GM12878 (cell line): ENCODE measurements at regions not wholly inside any gene's neighbourhood (a gene's known extent, or its start where the extent isn't known, plus 50 kb on each side); places are given as distances from the start of the nearest gene placed in this dataset.

Source experiments
- ATAC-seq: fragments of 200-7000 bp; cut with Tn5 transposase; 3 replicates; pipeline ENCODE4 v1.9.1; 2020; ENCODE audit warnings: mild to moderate bottlenecking, moderate library complexity
- BruUV-seq: library from RNA; stranded (reverse); fragments of 400-500 nt; replicated peaks from 2 replicates; lab custom pipeline; 2021; lab: Mats Ljungman, UMichigan
- CTCF ChIA-PET: fragments of 300-600 bp; sonication (Branson Sonifier 250); formaldehyde crosslinking; extraction: SDS; loops from one replicate; lab custom pipeline; 2021; ENCODE audit warnings: inconsistent platforms; lab: Yijun Ruan, JAX
- POLR2A ChIA-PET: fragments of 350-600 bp; formaldehyde crosslinking; extraction: SDS; loops from one replicate; lab custom pipeline; 2021; ENCODE audit warnings: inconsistent platforms; lab: Charles Lee
- RAD21 ChIA-PET: fragments of 300-600 bp; sonication (Branson Sonifier 250); formaldehyde crosslinking; loops from one replicate; lab custom pipeline; 2023; ENCODE audit warnings: antibody characterized with exemption; ENCODE audit not compliant: unreplicated experiment; lab: Charles Lee
- SMC1A ChIA-PET: fragments of 300-600 bp; sonication (Branson Sonifier 250); formaldehyde crosslinking; loops from one replicate; lab custom pipeline; 2023; ENCODE audit not compliant: unreplicated experiment, uncharacterized antibody; lab: Charles Lee
- DNase-seq: peaks from one replicate; pipeline ENCODE4 v3.0.0-alpha.2; 2011; ENCODE audit warnings: low read depth, low spot score
- FAIRE-seq: peaks from 3 replicates; lab custom pipeline; 2011; peaks lifted over from hg19 to GRCh38; lab: Jason Lieb, UNC
- H2AFZ ChIP-seq: 2 replicates; pipeline ENCODE4 v1.6.0; 2011; ENCODE audit warnings: low read depth, low read length, control low read depth; ENCODE audit not compliant: control insufficient read depth
- H3K27ac ChIP-seq: 2 replicates; pipeline ENCODE4 v1.5.1; 2011; ENCODE audit warnings: control low read depth; ENCODE audit not compliant: control insufficient read depth, insufficient read depth
- H3K27me3 ChIP-seq, 2 experiments: replicated peaks in 1 of 2; 2 replicates each; pipeline versions ENCODE4 v1.6.0 to v1.6.1; 2011; ENCODE audit warnings: low read length in 1 of 2; ENCODE audit not compliant: control insufficient read depth in 2 of 2, insufficient read depth in 2 of 2
- H3K36me3 ChIP-seq, 2 experiments: 2 replicates each; pipeline ENCODE4 v1.5.1; 2011; ENCODE audit warnings: low read length in 1 of 2; ENCODE audit not compliant: control insufficient read depth in 2 of 2, insufficient read depth in 2 of 2
- H3K4me1 ChIP-seq: 2 replicates; pipeline ENCODE4 v1.6.1; 2011; ENCODE audit warnings: mild to moderate bottlenecking, low read length, moderate library complexity, mixed read lengths; ENCODE audit not compliant: control insufficient read depth, insufficient read depth
- H3K4me2 ChIP-seq: 2 replicates; pipeline ENCODE4 v1.6.0; 2011; ENCODE audit warnings: control low read depth; ENCODE audit not compliant: control insufficient read depth, insufficient read depth
- H3K4me3 ChIP-seq: fragments of 200-600 bp; sonication (generic); 2 replicates; pipeline ENCODE4 v1.5.1; 2016
- H3K79me2 ChIP-seq: 2 replicates; pipeline ENCODE4 v1.6.0; 2011; ENCODE audit warnings: low read length; ENCODE audit not compliant: control insufficient read depth, insufficient read depth
- H3K9ac ChIP-seq: 2 replicates; pipeline ENCODE4 v1.8.0; 2011; ENCODE audit warnings: low read length, control low read depth, mixed read lengths; ENCODE audit not compliant: control insufficient read depth, insufficient read depth
- H3K9me3 ChIP-seq: replicated peaks from 3 replicates; pipeline ENCODE4 v1.5.1; 2011; ENCODE audit warnings: mild to moderate bottlenecking, low read length; ENCODE audit not compliant: control insufficient read depth, insufficient read depth
- H4K20me1 ChIP-seq: 2 replicates; pipeline ENCODE4 v1.6.0; 2011; ENCODE audit not compliant: control insufficient read depth, insufficient read depth
- BMI1 ChIP-seq: fragments of 450-650 bp; IDR thresholded peaks from 2 replicates; pipeline ENCODE4 v1.6.1; 2016; ENCODE audit warnings: mild to moderate bottlenecking, moderate library complexity, borderline replicate concordance
- CBX3 ChIP-seq: fragments of 200-600 bp; sonication (generic); IDR thresholded peaks from 2 replicates; pipeline ENCODE4 v1.6.1; 2016; ENCODE audit warnings: low read depth, borderline replicate concordance
- WGBS: methylation state at CpG from one replicate; pipeline ENCODE4 v1.1.6; 2016; ENCODE audit warnings: low lambda C conversion rate; ENCODE audit not compliant: insufficient replicate concordance, insufficient coverage; ENCODE audit errors: missing lambda C conversion rate; 5-methylcytosine and 5-hydroxymethylcytosine counted together
- in situ Hi-C: fragments of 300-500 bp; cut with MboI; formaldehyde crosslinking; loops from 9 replicates; pipeline ENCODE4 v1.14.3; 2018; ENCODE audit warnings: mixed read lengths
- intact Hi-C: fragments of 100-400 bp; cut with micrococcal nuclease; formaldehyde crosslinking; loops from one replicate; pipeline ENCODE4 v1.14.2; 2022; ENCODE audit not compliant: unreplicated experiment
- TF ChIP-seq, protein P1 (sequence below): IDR thresholded peaks from 2 replicates; pipeline ENCODE4 v1.6.1; 2012; ENCODE audit warnings: improper control_type of control experiment, low read depth, low read length; ENCODE audit not compliant: insufficient replicate concordance
- TF ChIP-seq, protein P2 (sequence below): IDR thresholded peaks from 2 replicates; pipeline ENCODE4 v1.6.1; 2012; ENCODE audit warnings: mild to moderate bottlenecking, low read depth, low read length
- TF ChIP-seq, protein P3 (sequence below), 3 experiments: IDR thresholded peaks in 2 of 3; conservative IDR thresholded peaks in 1 of 3; 2 replicates each; pipeline ENCODE4 v1.5.1; 2011; ENCODE audit warnings: low read depth in 3 of 3, low read length in 3 of 3, mild to moderate bottlenecking in 3 of 3, control low read depth in 2 of 3, moderate library complexity in 2 of 3, inconsistent platforms in 1 of 3, mixed read lengths in 1 of 3; ENCODE audit not compliant: control insufficient read depth in 2 of 3, insufficient read depth in 1 of 3; ENCODE audit errors: extremely low read depth in 1 of 3
- TF ChIP-seq, protein P4 (sequence below): IDR thresholded peaks from 2 replicates; pipeline ENCODE4 v1.6.1; 2012; ENCODE audit warnings: low read depth, low read length, improper control_type of control experiment
- TF ChIP-seq, protein P5 (sequence below): IDR thresholded peaks from 2 replicates; pipeline ENCODE4 v1.6.1; 2012; ENCODE audit warnings: low read depth, low read length, improper control_type of control experiment

DNA sequence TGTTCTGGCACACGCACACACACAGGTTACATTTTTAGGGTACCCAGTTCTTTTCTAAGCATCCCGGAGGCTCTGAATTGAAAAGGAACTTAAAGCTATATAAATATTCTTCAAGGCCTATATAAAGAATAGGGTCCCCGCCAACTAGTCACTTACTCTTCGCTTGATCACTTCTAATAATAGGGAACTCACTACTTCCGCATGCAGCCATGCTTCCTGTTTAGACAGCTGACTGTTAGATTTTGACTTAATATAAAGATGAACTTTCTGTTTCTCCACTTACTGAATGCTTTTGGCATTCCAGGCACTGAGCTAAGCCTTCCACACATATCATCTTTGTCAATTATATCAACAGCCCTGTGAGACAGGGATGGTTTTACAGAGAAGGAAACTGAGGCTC, 259.6 kb downstream of the TSHZ3 start (continued):
- TF ChIP-seq, protein P1, sequence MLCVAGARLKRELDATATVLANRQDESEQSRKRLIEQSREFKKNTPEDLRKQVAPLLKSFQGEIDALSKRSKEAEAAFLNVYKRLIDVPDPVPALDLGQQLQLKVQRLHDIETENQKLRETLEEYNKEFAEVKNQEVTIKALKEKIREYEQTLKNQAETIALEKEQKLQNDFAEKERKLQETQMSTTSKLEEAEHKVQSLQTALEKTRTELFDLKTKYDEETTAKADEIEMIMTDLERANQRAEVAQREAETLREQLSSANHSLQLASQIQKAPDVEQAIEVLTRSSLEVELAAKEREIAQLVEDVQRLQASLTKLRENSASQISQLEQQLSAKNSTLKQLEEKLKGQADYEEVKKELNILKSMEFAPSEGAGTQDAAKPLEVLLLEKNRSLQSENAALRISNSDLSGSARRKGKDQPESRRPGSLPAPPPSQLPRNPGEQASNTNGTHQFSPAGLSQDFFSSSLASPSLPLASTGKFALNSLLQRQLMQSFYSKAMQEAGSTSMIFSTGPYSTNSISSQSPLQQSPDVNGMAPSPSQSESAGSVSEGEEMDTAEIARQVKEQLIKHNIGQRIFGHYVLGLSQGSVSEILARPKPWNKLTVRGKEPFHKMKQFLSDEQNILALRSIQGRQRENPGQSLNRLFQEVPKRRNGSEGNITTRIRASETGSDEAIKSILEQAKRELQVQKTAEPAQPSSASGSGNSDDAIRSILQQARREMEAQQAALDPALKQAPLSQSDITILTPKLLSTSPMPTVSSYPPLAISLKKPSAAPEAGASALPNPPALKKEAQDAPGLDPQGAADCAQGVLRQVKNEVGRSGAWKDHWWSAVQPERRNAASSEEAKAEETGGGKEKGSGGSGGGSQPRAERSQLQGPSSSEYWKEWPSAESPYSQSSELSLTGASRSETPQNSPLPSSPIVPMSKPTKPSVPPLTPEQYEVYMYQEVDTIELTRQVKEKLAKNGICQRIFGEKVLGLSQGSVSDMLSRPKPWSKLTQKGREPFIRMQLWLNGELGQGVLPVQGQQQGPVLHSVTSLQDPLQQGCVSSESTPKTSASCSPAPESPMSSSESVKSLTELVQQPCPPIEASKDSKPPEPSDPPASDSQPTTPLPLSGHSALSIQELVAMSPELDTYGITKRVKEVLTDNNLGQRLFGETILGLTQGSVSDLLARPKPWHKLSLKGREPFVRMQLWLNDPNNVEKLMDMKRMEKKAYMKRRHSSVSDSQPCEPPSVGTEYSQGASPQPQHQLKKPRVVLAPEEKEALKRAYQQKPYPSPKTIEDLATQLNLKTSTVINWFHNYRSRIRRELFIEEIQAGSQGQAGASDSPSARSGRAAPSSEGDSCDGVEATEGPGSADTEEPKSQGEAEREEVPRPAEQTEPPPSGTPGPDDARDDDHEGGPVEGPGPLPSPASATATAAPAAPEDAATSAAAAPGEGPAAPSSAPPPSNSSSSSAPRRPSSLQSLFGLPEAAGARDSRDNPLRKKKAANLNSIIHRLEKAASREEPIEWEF: no peak
- TF ChIP-seq, protein P2, sequence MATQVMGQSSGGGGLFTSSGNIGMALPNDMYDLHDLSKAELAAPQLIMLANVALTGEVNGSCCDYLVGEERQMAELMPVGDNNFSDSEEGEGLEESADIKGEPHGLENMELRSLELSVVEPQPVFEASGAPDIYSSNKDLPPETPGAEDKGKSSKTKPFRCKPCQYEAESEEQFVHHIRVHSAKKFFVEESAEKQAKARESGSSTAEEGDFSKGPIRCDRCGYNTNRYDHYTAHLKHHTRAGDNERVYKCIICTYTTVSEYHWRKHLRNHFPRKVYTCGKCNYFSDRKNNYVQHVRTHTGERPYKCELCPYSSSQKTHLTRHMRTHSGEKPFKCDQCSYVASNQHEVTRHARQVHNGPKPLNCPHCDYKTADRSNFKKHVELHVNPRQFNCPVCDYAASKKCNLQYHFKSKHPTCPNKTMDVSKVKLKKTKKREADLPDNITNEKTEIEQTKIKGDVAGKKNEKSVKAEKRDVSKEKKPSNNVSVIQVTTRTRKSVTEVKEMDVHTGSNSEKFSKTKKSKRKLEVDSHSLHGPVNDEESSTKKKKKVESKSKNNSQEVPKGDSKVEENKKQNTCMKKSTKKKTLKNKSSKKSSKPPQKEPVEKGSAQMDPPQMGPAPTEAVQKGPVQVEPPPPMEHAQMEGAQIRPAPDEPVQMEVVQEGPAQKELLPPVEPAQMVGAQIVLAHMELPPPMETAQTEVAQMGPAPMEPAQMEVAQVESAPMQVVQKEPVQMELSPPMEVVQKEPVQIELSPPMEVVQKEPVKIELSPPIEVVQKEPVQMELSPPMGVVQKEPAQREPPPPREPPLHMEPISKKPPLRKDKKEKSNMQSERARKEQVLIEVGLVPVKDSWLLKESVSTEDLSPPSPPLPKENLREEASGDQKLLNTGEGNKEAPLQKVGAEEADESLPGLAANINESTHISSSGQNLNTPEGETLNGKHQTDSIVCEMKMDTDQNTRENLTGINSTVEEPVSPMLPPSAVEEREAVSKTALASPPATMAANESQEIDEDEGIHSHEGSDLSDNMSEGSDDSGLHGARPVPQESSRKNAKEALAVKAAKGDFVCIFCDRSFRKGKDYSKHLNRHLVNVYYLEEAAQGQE: no peak
- no peak for TF ChIP-seq CBX3
- TF ChIP-seq, all 136 proteins: peak for 0

DNA sequence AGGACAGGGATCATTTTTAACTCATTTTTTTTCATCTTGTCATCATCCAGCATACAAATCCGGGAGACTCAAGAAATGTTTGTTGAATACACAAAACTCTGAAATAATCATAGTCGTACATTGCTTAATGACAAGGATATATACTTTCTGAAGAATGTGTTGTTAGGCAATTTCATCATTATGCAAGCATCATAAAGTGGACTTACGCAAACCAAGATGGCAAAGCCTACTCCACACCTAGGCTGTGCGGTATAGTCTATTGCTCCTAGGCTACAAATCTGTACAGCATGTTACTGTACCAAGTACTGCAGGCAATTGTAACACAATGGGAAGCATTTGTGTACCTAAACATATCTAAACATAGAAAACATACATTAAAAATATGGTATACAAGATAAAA, 264.1 kb downstream of the TSHZ3 start:
- intact Hi-C loops (no loop called here), in situ Hi-C loops (no loop called here)
- RAD21 ChIA-PET: no interaction called here
- DNase-seq (no peak), ATAC-seq (no peak), FAIRE-seq (no peak)
- Histone ChIP-seq H2AFZ (no peak overlapping the region), H3K79me2 (no peaks in the 10 kb centered on the region), H3K9ac (no peak overlapping the region), H3K4me1 (no peaks in the 10 kb centered on the region), H3K27ac (no peak overlapping the region), H3K4me2 (no peak overlapping the region), H4K20me1 (no peaks in the 10 kb centered on the region), H3K4me3 (no peak overlapping the region), H3K27me3 (no peaks in the 10 kb centered on the region), H3K9me3 (no peaks in the 10 kb centered on the region), H3K36me3 (no peaks in the 10 kb centered on the region)
- CTCF ChIA-PET: no interaction called here
- no TSS peak for BruUV-seq
- SMC1A ChIA-PET: no interaction called here
- WGBS: 35% methylated on average over 4 of the region's 4 CpGs
- POLR2A ChIA-PET: no interaction called here
- TF ChIP-seq, protein P3, sequence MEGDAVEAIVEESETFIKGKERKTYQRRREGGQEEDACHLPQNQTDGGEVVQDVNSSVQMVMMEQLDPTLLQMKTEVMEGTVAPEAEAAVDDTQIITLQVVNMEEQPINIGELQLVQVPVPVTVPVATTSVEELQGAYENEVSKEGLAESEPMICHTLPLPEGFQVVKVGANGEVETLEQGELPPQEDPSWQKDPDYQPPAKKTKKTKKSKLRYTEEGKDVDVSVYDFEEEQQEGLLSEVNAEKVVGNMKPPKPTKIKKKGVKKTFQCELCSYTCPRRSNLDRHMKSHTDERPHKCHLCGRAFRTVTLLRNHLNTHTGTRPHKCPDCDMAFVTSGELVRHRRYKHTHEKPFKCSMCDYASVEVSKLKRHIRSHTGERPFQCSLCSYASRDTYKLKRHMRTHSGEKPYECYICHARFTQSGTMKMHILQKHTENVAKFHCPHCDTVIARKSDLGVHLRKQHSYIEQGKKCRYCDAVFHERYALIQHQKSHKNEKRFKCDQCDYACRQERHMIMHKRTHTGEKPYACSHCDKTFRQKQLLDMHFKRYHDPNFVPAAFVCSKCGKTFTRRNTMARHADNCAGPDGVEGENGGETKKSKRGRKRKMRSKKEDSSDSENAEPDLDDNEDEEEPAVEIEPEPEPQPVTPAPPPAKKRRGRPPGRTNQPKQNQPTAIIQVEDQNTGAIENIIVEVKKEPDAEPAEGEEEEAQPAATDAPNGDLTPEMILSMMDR (IDR thresholded peaks at IDR 0.05 in 2 of 3, conservative IDR thresholded peaks at IDR 0.05 in 1 of 3; ENCODE audit: control insufficient read depth in 2 of 3, extremely low read depth in 1 of 3, insufficient read depth in 1 of 3, low read depth in 3 of 3, low read length in 3 of 3): no peak
- TF ChIP-seq BMI1: no peak
- TF ChIP-seq, protein P4, sequence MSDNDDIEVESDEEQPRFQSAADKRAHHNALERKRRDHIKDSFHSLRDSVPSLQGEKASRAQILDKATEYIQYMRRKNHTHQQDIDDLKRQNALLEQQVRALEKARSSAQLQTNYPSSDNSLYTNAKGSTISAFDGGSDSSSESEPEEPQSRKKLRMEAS: no peak
- TF ChIP-seq, protein P5, sequence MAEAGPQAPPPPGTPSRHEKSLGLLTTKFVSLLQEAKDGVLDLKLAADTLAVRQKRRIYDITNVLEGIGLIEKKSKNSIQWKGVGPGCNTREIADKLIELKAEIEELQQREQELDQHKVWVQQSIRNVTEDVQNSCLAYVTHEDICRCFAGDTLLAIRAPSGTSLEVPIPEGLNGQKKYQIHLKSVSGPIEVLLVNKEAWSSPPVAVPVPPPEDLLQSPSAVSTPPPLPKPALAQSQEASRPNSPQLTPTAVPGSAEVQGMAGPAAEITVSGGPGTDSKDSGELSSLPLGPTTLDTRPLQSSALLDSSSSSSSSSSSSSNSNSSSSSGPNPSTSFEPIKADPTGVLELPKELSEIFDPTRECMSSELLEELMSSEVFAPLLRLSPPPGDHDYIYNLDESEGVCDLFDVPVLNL: no peak
